H54 (cell line): ENCODE measurements at regions not wholly inside any gene's neighbourhood (a gene's known extent, or its start where the extent isn't known, plus 50 kb on each side); places are given as distances from the start of the nearest gene placed in this dataset.

ENCODE experiments used
- DNase-seq: peaks from one replicate; pipeline ENCODE4 v3.0.0; 2011; ENCODE audit warnings: low spot score, mixed read lengths; ENCODE audit not compliant: insufficient read length
- FAIRE-seq: peaks from 3 replicates; lab custom pipeline; 2011; peaks lifted over from hg19 to GRCh38; lab: Jason Lieb, UNC
- POLR2A ChIP-seq: IDR thresholded peaks from 2 replicates; pipeline ENCODE4 v1.6.1; 2011; ENCODE audit warnings: low read depth, mild to moderate bottlenecking, low read length

GRCh38 chr6:8543714-8544113 lies 108.4 kb upstream of the SLC35B3 start:
- FAIRE-seq (no peak), DNase-seq (no peak)
- TF ChIP-seq POLR2A = no peak

GRCh38 chr6:8539453-8539852 lies 104.1 kb upstream of the SLC35B3 start:
- DNase-seq = no peak
- no peak for FAIRE-seq
- no peak for TF ChIP-seq POLR2A

GRCh38 chr6:8536122-8536521 lies 100.8 kb upstream of the SLC35B3 start:
- no peak for TF ChIP-seq POLR2A
- no peak for FAIRE-seq

GRCh38 chr6:8535519-8535918 lies 100.2 kb upstream of the SLC35B3 start:
- FAIRE-seq (no peak), DNase-seq (no peak)
- TF ChIP-seq POLR2A = no peak

More at GRCh38 chr6:8536122-8536521, 100.8 kb upstream of the SLC35B3 start:
- no peak for DNase-seq

DNA sequence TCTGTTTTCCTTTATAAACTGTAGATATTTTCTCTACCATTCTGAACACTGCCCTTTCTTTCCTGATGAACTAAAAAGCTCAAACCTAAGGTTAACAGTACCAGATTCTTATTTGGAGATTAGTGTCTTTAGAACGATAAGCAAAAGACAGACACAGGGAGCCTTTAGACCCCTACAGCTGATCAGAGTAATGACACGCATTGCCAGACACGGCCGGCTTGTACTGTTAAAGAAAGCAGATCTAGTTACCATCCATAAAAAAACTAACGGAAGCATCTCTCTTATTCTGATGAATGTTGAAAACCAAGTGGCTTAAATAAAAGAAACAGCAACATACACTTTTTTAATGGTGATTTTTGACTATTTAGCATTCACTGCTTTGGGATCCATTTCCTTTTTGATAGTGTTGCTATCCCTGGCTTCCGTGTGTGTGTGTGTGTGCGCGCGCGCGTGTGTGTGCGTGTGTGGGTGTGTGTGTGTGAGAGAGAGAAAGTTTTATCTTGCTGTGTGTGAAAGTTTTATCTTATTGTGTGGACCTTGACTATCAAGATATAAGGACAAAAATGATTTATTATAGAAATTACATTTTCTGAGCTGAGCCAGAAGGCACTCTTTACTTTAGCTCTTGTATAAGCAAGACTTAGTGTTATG lies 95.6 kb upstream of the SLC35B3 start:
- no peak for TF ChIP-seq POLR2A
- no peak for DNase-seq
- no peak for FAIRE-seq

DNA sequence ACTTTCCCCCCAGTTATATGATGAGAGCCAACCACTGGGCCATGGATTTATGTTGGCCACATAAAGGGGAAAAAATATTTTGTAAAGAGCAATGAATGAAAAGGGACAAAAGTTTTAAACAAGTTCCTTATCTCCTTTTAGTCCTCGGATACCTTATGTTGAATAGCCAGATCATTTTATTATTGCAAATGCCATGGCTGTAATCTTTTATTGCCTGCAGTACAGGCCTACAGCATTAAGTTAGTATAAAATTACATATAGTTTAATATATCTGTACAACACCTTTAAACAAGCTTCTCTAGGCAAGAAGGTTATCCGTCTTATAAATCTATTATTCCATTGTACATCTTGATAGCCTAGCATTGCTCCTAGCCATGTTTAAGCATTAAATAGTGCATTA lies 93.9 kb upstream of the SLC35B3 start:
- FAIRE-seq (no peak), DNase-seq (no peak)
- TF ChIP-seq POLR2A = no peak

DNA sequence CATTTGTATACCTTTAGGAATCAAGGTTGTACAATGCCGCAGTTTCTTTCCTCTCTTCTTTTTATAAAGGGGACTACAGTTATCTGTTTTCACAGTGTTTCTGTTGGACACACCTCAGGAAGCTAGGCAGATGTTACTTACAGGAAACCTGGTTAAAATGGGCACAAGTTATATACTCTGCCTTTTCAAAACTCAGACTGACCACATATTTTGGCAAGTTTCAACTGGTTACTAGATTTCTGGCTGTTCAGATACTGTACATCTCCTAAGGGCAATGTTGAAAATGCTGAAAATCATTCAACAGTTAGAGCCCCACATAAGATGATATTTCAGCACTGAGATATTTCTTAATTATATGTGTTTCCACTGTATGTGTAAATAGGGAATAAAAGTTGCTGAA lies 92.5 kb upstream of the SLC35B3 start:
- TF ChIP-seq POLR2A = no peak
- DNase-seq (no peak), FAIRE-seq (no peak)

- FAIRE-seq (no peak), DNase-seq (no peak)
- no peak for TF ChIP-seq POLR2A
Measured at GRCh38 chr6:8526624-8527023, 91.3 kb upstream of the SLC35B3 start.

DNA sequence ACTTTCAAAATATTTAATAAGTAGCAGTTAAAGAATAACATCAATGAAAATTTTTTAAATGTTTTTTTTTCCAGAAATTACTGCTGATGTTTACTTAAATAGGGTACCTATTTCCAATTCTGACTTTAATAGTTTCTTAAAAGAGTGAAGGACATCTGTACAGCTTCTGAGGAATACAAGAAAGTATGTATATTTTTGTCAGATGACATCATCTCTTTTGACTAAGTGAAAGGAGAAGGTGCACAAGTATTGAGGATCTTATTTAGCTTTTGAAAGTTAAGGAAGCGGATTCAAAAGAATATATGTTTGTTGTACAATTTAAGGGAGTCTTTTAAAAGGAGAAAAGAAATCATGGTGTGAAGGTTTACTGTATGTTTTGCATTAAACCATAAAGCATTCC lies 90.0 kb upstream of the SLC35B3 start:
- DNase-seq = no peak
- no peak for TF ChIP-seq POLR2A
- FAIRE-seq = no peak

DNA sequence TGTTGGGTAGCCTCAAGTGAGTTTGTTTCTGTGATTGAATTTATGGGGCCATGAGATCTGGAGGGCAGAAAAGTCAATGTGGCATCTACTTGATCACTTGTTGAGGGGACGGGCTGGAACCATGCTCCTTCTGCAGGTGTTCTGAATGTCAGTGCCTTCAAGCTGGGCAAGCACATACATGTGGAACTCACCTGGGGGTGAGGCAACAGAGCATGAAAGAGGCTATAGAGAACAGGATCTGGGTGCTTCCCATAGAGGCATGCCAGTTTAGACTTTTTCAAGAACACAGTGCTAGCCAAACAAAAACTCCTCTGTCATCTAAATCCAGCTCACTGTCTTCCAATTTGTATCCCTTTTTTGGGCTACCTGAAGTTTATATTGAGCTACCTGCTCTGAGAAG lies 77.8 kb upstream of the SLC35B3 start:
- FAIRE-seq = no peak
- DNase-seq = no peak
- TF ChIP-seq POLR2A = no peak

- TF ChIP-seq POLR2A = no peak
- FAIRE-seq = no peak
Measured at GRCh38 chr6:8507286-8507685, 71.9 kb upstream of the SLC35B3 start.

GRCh38 chr6:8506126-8506525 lies 70.8 kb upstream of the SLC35B3 start:
- no peak for DNase-seq

More at GRCh38 chr6:8507286-8507685, 71.9 kb upstream of the SLC35B3 start:
- DNase-seq = no peak

GRCh38 chr6:8499540-8499939 lies 64.2 kb upstream of the SLC35B3 start:
- no peak for DNase-seq
- no peak for FAIRE-seq
- no peak for TF ChIP-seq POLR2A

More at GRCh38 chr6:8506126-8506525, 70.8 kb upstream of the SLC35B3 start:
- no peak for TF ChIP-seq POLR2A
- no peak for FAIRE-seq

- DNase-seq (no peak), FAIRE-seq (no peak)
- no peak for TF ChIP-seq POLR2A
Measured at GRCh38 chr6:8494730-8495129, 59.4 kb upstream of the SLC35B3 start.

DNA sequence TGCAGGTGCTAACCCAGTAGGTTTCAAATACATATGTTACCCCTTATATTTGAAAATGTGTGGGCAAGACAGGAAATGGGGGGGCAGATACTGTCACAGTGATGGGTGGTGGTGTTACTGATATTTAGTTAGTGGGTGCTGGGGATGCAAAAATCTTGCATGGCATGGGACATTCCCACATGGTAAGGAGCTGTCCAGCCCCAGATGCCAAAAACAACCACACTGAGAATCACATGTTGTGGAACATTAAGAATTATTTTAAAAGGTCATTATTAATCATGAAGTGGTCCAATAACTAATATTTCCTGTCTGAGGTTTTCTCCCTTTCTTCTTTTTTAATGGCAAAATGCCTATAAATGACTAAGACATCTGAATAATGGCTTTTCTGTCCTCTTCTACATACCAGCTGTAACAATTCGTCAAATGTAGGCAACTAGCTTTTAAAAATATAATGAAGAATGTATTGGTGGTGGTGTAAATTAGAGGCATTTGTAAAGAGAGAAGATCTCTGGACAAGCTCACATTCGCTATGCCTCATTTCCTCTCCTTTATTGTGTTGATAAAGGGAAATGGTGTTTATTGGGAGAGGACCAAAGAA lies 57.3 kb upstream of the SLC35B3 start:
- DNase-seq = no peak
- FAIRE-seq = no peak
- TF ChIP-seq POLR2A = no peak
